ENCODE measurements at regions not wholly inside any gene's neighbourhood (a gene's known extent, or its start where the extent isn't known, plus 50 kb on each side); places are given as distances from the start of the nearest gene placed in this dataset.
A peak's percentile ranks its signal among the peaks of the same experiment; 100 is the strongest.

GRCh38 chr13:31895691-31896090, 135.9 kb upstream of the FRY start:
- no peak for DNase-seq (ENCODE audit: extremely low read depth, low read depth)

DNA sequence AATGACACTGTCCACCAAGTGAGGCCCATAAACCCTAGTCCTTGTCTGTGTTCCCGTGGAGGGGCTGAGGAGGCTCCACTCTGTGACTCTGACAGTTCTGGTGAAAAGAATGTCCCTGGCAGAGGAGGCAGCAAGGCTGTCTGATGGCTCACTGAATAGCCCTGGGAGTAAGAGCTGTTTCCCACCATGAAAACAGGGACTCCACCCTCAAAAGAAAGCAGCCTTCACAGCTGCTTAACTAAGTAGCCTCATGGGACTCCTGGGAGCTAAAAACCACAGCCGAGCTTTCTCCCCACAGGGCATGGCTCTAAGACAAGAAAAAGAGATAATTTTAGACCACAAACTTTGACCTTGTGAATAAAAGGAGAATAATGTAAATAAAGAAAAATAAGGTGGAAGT, 135.1 kb upstream of the FRY start:
- no peak for DNase-seq (ENCODE audit: extremely low read depth, low read depth)

- no peak for DNase-seq (ENCODE audit: extremely low read depth, low read depth)
These were observed 133.0 kb upstream of the FRY start for GRCh38 chr13:31898378-31899071.

DNA sequence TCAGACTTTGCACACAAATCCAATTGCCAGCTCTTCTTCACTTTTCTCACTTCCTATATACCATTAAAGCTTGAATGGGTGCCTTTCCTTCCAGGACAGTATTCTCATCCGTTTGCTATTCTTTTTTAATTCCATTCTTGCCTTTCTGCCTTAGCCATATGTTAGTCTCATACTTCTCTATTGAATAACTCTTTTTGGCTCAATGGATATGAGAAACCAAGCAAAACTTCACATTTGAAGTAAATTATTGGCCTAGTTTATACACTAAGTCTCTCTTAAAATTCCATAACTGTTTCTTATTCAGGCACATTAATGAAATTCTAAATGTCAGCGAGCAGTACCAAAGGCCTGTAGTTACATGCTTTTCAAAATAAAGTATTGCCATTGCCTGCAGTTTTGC, 129.6 kb upstream of the FRY start:
- no peak for DNase-seq (ENCODE audit: extremely low read depth, low read depth)

- no peak for DNase-seq (ENCODE audit: extremely low read depth, low read depth)
These were observed 128.3 kb upstream of the FRY start for GRCh38 chr13:31903111-31903815.

GRCh38 chr13:31904941-31905824, 126.4 kb upstream of the FRY start:
- no peak for DNase-seq (ENCODE audit: extremely low read depth, low read depth)

DNA sequence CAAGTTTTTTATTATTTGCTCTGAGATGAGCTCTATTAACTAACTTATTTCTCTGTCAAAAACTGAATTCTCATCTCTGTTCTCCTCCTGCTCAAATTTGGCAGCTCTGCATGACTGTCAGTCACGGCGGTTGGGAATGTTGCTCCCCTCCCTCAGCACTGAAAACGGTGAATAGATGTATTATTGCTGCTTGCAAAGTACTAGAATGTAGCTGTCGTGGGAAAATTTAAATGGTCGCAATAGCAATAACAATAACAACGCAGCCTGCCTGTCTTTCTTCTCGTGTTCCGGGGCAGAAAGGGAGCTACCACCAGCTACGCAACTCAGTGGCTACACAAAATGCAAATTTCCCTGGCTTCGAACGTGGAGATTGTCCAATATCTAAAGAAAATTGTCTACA, 125.6 kb upstream of the FRY start:
- DNase-seq (ENCODE audit: extremely low read depth, low read depth), result no peak

GRCh38 chr13:31908696-31909411, 122.7 kb upstream of the FRY start:
- DNase-seq (ENCODE audit: extremely low read depth, low read depth), result peak; percentile 9

DNA sequence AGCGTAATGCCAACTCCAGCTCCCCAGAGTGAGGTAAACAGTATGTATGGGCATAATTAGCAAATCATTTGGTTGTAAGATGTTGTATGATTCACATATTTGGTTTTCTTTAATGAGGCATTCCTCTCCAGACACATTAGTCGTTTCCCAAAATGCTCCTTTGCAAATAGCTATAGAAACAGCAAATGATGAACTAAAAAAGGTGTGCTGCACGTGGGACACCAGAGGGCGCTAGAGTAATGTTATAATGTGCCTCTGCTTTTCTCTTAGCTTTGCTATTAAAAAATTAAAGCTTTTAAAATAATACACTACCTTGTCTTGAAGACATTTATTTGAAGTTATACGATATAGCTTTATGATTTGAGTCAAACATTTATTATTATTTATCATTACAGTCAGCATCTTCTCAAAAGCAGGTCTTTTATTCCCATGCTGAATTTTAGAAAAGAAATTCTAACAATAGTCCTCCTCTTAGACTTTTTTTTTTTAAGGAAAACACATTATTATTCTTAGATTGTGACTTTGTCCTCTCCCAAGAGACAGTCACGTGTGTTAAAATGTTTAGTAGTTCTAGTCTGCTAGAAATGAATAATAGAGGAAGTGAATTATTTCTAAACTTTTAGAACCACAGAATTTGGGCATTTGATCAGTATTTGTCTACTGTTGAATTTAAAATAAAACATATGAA, 121.6 kb upstream of the FRY start:
- peak; percentile 65 for DNase-seq (ENCODE audit: extremely low read depth, low read depth)

DNA sequence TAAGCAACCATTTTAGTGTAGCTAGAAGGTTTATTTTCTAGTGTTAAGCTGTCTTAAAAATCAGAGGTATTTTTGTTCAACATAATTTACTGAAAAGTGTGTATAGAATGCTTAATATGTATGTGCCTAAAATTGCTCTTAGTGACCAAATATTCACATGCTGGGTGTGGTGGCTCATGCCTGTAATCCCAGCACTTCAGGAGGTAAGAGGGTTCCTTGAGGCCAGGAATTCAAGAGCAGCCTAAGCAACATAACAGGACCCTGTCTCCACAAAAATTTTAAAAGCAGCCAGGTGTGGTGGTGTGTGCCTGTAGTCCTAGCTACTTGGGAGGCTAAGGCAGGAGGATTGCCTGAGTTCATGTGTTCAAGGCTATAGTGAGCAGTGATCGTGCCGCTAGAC, 120.9 kb upstream of the FRY start:
- no peak for DNase-seq (ENCODE audit: extremely low read depth, low read depth)

DNA sequence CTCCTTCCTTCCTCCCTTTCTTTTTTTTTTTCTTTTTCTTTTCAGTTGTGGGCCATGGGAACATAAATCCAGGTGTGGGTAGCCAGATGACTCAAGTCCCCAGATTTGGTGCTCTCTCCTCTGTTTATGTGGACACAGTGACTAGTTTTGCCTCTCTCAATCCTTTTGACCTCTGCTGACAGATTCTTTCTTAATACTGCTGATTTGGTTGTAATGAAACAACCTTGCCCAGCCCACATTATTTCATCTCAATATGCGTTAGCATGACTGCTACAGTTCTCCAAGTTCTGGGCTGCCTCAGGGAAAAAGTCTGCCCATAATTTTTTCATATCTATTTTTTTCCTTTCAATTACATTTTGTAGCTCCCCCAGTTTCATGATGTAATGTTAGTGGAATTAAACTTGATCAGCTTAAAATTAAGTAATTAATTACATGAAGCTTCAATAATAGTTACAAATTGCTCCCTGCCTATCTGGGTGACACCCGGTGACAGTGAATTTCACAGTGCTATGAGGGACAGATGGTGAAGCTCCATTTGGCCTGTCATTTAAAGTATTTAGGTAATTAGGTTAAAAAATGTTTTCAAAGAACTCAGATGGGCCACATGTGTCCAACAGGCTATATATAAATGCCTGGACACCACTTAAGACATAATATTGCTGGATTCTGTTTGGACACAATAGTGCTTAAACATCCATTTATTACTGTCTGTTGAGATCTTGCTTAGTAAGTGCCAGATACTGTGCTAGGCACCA, 118.8 kb upstream of the FRY start:
- DNase-seq (ENCODE audit: extremely low read depth, low read depth), result no peak

DNA sequence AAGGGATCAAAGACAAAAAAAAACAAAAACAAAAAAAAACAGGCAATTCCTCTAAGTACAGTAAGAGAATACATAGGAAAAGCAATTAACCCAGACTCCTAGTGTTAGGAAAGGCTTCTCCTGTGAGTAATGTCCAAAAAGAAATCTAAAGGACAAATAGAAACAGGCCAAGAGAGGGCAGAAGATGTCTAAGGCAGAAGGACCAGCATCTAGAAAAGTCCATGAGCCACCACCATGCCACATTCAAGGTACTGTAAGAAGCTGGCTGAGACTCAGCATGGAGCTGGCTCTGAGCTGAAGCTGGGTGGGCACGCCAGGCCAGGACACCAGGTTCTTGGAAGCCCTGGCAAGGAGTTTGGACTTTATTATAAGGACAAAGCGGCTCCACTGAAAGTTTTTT, 118.1 kb upstream of the FRY start:
- DNase-seq (ENCODE audit: extremely low read depth, low read depth), result peak; percentile 13

GRCh38 chr13:31914843-31915242, 116.7 kb upstream of the FRY start:
- DNase-seq (ENCODE audit: extremely low read depth, low read depth), result no peak

GRCh38 chr13:31918707-31919106, 112.9 kb upstream of the FRY start:
- DNase-seq (ENCODE audit: extremely low read depth, low read depth), result no peak

DNA sequence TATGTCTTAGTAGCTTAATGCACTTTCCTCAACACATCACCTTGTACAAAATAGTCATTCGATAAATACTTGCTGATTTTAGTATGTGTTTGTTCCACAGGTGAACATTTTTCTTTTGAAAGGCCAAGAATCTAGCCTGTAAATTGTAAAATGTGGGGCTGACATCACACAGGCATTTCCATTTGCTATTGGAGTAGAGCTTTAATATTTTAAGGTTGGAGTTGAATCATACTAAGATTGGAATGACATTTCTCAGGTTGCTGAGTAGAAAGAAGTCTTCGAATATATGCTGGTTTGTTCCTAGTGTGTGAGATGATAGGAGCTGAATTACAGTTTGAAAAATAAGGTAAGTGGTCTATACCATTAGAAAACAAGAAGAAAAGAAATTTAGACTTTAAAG, 112.3 kb upstream of the FRY start:
- DNase-seq (ENCODE audit: extremely low read depth, low read depth), result no peak

GRCh38 chr13:31919971-31920726, 111.4 kb upstream of the FRY start:
- no peak for DNase-seq (ENCODE audit: extremely low read depth, low read depth)

- no peak for DNase-seq (ENCODE audit: extremely low read depth, low read depth)
These were observed 110.9 kb upstream of the FRY start for GRCh38 chr13:31920727-31921100.

- DNase-seq (ENCODE audit: extremely low read depth, low read depth), result no peak
These were observed 108.8 kb upstream of the FRY start for GRCh38 chr13:31922724-31923123.
